ENCODE measurements at regions not wholly inside any gene's neighbourhood (a gene's known extent, or its start where the extent isn't known, plus 50 kb on each side); places are given as distances from the start of the nearest gene placed in this dataset.

- H3K9me3 ChIP-seq, result no peaks in the 10 kb centered on the region
- H3K27ac ChIP-seq, result no peak overlapping the region
- WGBS, 2 donors (ENCODE audit: low coverage in 1 of 2), result 65 to 76% methylated on average over 4 to 10 of the region's 12 CpGs
- ATAC-seq, result no peak
- no peak for TF ChIP-seq EP300 (IDR thresholded peaks at IDR 0.05)
- TF ChIP-seq, protein P1, sequence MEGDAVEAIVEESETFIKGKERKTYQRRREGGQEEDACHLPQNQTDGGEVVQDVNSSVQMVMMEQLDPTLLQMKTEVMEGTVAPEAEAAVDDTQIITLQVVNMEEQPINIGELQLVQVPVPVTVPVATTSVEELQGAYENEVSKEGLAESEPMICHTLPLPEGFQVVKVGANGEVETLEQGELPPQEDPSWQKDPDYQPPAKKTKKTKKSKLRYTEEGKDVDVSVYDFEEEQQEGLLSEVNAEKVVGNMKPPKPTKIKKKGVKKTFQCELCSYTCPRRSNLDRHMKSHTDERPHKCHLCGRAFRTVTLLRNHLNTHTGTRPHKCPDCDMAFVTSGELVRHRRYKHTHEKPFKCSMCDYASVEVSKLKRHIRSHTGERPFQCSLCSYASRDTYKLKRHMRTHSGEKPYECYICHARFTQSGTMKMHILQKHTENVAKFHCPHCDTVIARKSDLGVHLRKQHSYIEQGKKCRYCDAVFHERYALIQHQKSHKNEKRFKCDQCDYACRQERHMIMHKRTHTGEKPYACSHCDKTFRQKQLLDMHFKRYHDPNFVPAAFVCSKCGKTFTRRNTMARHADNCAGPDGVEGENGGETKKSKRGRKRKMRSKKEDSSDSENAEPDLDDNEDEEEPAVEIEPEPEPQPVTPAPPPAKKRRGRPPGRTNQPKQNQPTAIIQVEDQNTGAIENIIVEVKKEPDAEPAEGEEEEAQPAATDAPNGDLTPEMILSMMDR (IDR thresholded peaks at IDR 0.05), result no peak
- no peak for TF ChIP-seq POLR2A (IDR thresholded peaks at IDR 0.05)
- H3K27me3 ChIP-seq, result peaks cover 17% of the 10 kb centered on the region
- H3K4me1 ChIP-seq, result peaks cover 0 to 11% (median 8%) of the 10 kb centered on the region in 3 donors
- H3K36me3 ChIP-seq, result no peaks in the 10 kb centered on the region
- no peak overlapping the region for H3K4me3 ChIP-seq
Measured at GRCh38 chr5:173767574-173768266, 120.4 kb upstream of the CPEB4 start.

GRCh38 chr5:173768267-173768806, 119.8 kb upstream of the CPEB4 start:
- Histone ChIP-seq H3K27ac (no peak overlapping the region), H3K9me3 (no peaks in the 10 kb centered on the region), H3K4me1 (peaks cover 0 to 11% (median 8%) of the 10 kb centered on the region in 3 donors), H3K27me3 (peaks cover 17% of the 10 kb centered on the region), H3K36me3 (no peaks in the 10 kb centered on the region), H3K4me3 (no peak overlapping the region)
- WGBS, 2 donors (ENCODE audit: low coverage in 1 of 2), result 95% methylated on average over 4 of the region's 5 CpGs; no CpG with 5 or more reads in 1 of the 2 donors
- no peak for ATAC-seq
- no peak for TF ChIP-seq EP300 (IDR thresholded peaks at IDR 0.05)
- TF ChIP-seq POLR2AphosphoS5 (IDR thresholded peaks at IDR 0.05), result no peak
- TF ChIP-seq POLR2A (IDR thresholded peaks at IDR 0.05), result no peak
- TF ChIP-seq, protein P1 (IDR thresholded peaks at IDR 0.05), result no peak

- Histone ChIP-seq H3K27me3 (peaks cover 17% of the 10 kb centered on the region), H3K4me1 (peaks cover 0 to 10% (median 8%) of the 10 kb centered on the region in 3 donors), H3K9me3 (no peaks in the 10 kb centered on the region), H3K4me3 (no peak overlapping the region), H3K27ac (no peak overlapping the region), H3K36me3 (no peaks in the 10 kb centered on the region)
- 80 to 100% methylated on average over 1 of the region's 1 CpG for WGBS, 2 donors (ENCODE audit: low coverage in 1 of 2)
- no peak for ATAC-seq
- TF ChIP-seq POLR2AphosphoS5 (IDR thresholded peaks at IDR 0.05) (no peak), EP300 (IDR thresholded peaks at IDR 0.05) (no peak), POLR2A (IDR thresholded peaks at IDR 0.05) (no peak)
- TF ChIP-seq, protein P1 (IDR thresholded peaks at IDR 0.05), result no peak
Measured at GRCh38 chr5:173768891-173769290, 119.3 kb upstream of the CPEB4 start.

- WGBS, 2 donors (ENCODE audit: low coverage in 1 of 2), result 85 to 100% methylated on average over 1 to 2 of the region's 2 CpGs
Measured at GRCh38 chr5:173770637-173771036, 117.5 kb upstream of the CPEB4 start.

More at GRCh38 chr5:173770637-173771036, 117.5 kb upstream of the CPEB4 start:
- no peak for ATAC-seq
- peaks cover 17% of the 10 kb centered on the region for H3K27me3 ChIP-seq
- H3K36me3 ChIP-seq, result no peaks in the 10 kb centered on the region
- H3K4me1 ChIP-seq, result no peaks in the 10 kb centered on the region
- TF ChIP-seq POLR2A (IDR thresholded peaks at IDR 0.05) (no peak), POLR2AphosphoS5 (IDR thresholded peaks at IDR 0.05) (no peak), EP300 (IDR thresholded peaks at IDR 0.05) (no peak)
- TF ChIP-seq, protein P1 (IDR thresholded peaks at IDR 0.05), result no peak
- no peak overlapping the region for H3K27ac ChIP-seq
- H3K4me3 ChIP-seq, result no peak overlapping the region
- H3K9me3 ChIP-seq, result no peaks in the 10 kb centered on the region
